ENCODE measurements at regions not wholly inside any gene's neighbourhood (a gene's known extent, or its start where the extent isn't known, plus 50 kb on each side); places are given as distances from the start of the nearest gene placed in this dataset.
A peak's percentile ranks its signal among the peaks of the same experiment; 100 is the strongest.

DNA sequence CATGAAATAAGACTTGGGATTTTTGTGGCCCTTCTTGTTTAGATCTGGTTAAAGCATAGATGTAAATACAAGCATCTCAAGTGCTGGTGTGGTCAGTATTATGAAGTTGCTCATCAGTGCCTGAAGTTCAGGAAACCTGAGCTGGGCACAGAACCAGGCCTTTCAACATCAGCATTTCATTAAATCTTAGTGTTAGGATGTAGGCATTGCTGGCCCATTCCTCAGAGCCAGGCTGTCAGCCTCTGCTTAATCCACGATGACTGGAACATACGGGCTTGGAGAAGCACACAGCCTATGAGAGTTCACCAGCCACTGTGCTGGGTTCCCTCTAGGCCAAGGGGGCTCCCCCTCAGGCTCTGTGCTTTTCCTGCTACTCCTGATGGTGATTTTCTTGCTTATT lies 270.2 kb downstream of the EN1 start:
- Mint-ChIP-seq H3K4me3 (no peak overlapping the region), H3K4me1 (peaks cover 13% of the 10 kb centered on the region), H3K27me3 (ENCODE audit: low read depth) (no peaks in the 10 kb centered on the region; the same call in 1 of the 2 replicates), H3K36me3 (no peaks in the 10 kb centered on the region), H3K9me3 (no peaks in the 10 kb centered on the region), H3K27ac (no peak overlapping the region)
- ChIA-PET CTCF (no interaction called here), POLR2A (no interaction called here)
- DNase-seq (ENCODE audit: low spot score), result no peak
- peak; percentile 65 for ATAC-seq
- TF ChIP-seq RORB (CRISPR knock-in tag; IDR thresholded peaks at IDR 0.05), result no peak
- no peak for TF ChIP-seq FOXJ3 (CRISPR knock-in tag; IDR thresholded peaks at IDR 0.05; ENCODE audit: borderline replicate concordance)
- TF ChIP-seq ETV6 (CRISPR knock-in tag; IDR thresholded peaks at IDR 0.05), result no peak
- TF ChIP-seq ZNF396 (CRISPR knock-in tag; IDR thresholded peaks at IDR 0.05; ENCODE audit: borderline replicate concordance), result no peak
- TF ChIP-seq ESRRA (CRISPR knock-in tag; IDR thresholded peaks at IDR 0.05; ENCODE audit: borderline replicate concordance), result no peak
- no peak for TF ChIP-seq CREM (CRISPR knock-in tag; IDR thresholded peaks at IDR 0.05)
- TF ChIP-seq GTF2I (CRISPR knock-in tag; conservative IDR thresholded peaks at IDR 0.05), result no peak
- TF ChIP-seq, protein P1, sequence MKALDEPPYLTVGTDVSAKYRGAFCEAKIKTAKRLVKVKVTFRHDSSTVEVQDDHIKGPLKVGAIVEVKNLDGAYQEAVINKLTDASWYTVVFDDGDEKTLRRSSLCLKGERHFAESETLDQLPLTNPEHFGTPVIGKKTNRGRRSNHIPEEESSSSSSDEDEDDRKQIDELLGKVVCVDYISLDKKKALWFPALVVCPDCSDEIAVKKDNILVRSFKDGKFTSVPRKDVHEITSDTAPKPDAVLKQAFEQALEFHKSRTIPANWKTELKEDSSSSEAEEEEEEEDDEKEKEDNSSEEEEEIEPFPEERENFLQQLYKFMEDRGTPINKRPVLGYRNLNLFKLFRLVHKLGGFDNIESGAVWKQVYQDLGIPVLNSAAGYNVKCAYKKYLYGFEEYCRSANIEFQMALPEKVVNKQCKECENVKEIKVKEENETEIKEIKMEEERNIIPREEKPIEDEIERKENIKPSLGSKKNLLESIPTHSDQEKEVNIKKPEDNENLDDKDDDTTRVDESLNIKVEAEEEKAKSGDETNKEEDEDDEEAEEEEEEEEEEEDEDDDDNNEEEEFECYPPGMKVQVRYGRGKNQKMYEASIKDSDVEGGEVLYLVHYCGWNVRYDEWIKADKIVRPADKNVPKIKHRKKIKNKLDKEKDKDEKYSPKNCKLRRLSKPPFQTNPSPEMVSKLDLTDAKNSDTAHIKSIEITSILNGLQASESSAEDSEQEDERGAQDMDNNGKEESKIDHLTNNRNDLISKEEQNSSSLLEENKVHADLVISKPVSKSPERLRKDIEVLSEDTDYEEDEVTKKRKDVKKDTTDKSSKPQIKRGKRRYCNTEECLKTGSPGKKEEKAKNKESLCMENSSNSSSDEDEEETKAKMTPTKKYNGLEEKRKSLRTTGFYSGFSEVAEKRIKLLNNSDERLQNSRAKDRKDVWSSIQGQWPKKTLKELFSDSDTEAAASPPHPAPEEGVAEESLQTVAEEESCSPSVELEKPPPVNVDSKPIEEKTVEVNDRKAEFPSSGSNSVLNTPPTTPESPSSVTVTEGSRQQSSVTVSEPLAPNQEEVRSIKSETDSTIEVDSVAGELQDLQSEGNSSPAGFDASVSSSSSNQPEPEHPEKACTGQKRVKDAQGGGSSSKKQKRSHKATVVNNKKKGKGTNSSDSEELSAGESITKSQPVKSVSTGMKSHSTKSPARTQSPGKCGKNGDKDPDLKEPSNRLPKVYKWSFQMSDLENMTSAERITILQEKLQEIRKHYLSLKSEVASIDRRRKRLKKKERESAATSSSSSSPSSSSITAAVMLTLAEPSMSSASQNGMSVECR (CRISPR knock-in tag; IDR thresholded peaks at IDR 0.05; ENCODE audit: borderline replicate concordance), result no peak
- TF ChIP-seq, protein P2, sequence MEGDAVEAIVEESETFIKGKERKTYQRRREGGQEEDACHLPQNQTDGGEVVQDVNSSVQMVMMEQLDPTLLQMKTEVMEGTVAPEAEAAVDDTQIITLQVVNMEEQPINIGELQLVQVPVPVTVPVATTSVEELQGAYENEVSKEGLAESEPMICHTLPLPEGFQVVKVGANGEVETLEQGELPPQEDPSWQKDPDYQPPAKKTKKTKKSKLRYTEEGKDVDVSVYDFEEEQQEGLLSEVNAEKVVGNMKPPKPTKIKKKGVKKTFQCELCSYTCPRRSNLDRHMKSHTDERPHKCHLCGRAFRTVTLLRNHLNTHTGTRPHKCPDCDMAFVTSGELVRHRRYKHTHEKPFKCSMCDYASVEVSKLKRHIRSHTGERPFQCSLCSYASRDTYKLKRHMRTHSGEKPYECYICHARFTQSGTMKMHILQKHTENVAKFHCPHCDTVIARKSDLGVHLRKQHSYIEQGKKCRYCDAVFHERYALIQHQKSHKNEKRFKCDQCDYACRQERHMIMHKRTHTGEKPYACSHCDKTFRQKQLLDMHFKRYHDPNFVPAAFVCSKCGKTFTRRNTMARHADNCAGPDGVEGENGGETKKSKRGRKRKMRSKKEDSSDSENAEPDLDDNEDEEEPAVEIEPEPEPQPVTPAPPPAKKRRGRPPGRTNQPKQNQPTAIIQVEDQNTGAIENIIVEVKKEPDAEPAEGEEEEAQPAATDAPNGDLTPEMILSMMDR (IDR thresholded peaks at IDR 0.05), result no peak
- TF ChIP-seq, protein P3, sequence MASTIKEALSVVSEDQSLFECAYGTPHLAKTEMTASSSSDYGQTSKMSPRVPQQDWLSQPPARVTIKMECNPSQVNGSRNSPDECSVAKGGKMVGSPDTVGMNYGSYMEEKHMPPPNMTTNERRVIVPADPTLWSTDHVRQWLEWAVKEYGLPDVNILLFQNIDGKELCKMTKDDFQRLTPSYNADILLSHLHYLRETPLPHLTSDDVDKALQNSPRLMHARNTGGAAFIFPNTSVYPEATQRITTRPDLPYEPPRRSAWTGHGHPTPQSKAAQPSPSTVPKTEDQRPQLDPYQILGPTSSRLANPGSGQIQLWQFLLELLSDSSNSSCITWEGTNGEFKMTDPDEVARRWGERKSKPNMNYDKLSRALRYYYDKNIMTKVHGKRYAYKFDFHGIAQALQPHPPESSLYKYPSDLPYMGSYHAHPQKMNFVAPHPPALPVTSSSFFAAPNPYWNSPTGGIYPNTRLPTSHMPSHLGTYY (CRISPR knock-in tag; IDR thresholded peaks at IDR 0.05), result no peak
- TF ChIP-seq, protein P4, sequence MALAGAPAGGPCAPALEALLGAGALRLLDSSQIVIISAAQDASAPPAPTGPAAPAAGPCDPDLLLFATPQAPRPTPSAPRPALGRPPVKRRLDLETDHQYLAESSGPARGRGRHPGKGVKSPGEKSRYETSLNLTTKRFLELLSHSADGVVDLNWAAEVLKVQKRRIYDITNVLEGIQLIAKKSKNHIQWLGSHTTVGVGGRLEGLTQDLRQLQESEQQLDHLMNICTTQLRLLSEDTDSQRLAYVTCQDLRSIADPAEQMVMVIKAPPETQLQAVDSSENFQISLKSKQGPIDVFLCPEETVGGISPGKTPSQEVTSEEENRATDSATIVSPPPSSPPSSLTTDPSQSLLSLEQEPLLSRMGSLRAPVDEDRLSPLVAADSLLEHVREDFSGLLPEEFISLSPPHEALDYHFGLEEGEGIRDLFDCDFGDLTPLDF (CRISPR knock-in tag; IDR thresholded peaks at IDR 0.05), result no peak
- TF ChIP-seq ZNF219 (CRISPR knock-in tag; IDR thresholded peaks at IDR 0.05; ENCODE audit: borderline replicate concordance), result no peak
- no peak for TF ChIP-seq NFATC4 (CRISPR knock-in tag; IDR thresholded peaks at IDR 0.05)
- TF ChIP-seq, protein P5, sequence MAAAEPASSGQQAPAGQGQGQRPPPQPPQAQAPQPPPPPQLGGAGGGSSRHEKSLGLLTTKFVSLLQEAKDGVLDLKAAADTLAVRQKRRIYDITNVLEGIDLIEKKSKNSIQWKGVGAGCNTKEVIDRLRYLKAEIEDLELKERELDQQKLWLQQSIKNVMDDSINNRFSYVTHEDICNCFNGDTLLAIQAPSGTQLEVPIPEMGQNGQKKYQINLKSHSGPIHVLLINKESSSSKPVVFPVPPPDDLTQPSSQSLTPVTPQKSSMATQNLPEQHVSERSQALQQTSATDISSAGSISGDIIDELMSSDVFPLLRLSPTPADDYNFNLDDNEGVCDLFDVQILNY (CRISPR knock-in tag; IDR thresholded peaks at IDR 0.05), result no peak
- TF ChIP-seq HMGA2 (CRISPR knock-in tag; IDR thresholded peaks at IDR 0.05), result no peak
- no peak for TF ChIP-seq CREB1 (CRISPR knock-in tag; IDR thresholded peaks at IDR 0.05)

DNA sequence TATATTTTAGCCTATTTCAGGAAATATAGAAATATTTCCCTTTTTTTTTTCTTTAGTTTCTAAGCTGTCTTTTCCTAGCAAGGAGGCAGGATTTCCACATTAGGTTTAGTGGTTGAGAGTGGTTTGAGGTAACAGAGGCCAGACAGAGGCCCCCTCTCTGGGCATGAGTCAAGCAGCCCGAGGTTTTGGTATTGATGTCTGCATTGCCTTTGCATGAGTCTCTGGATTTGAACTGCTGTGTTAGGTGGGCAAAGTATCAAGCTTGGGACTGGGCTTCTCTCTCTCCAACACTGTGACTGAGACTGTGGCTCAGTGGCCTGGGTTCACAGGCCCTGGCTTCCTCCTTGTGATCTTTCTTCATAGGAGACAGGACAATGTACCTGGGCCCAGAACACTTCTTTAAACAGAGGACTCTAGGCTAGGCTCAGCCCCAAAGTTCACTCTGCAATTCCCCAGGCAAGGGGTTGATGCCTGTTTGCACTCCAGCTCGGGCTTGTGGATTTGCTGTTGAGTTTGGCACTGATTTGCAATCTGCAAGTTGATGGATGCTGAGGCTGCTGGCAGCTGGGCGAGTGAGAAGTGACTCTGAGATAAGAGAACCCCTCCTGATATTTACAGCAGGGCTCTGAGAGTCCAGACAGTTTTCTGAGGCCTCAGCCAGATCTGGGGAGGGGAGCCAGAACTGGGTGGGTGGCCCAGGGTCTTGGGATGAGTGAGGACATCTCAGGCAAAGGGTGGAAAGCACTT lies 271.2 kb downstream of the EN1 start:
- no peak for DNase-seq (ENCODE audit: low spot score)
- ChIA-PET POLR2A (no interaction called here), CTCF (no interaction called here)
- Mint-ChIP-seq H3K9me3 (no peaks in the 10 kb centered on the region), H3K27ac (no peak overlapping the region), H3K36me3 (no peaks in the 10 kb centered on the region), H3K4me3 (no peak overlapping the region), H3K4me1 (peaks cover 13% of the 10 kb centered on the region), H3K27me3 (ENCODE audit: low read depth) (no peaks in the 10 kb centered on the region; the same call in 1 of the 2 replicates)
- no peak for ATAC-seq
- no peak for TF ChIP-seq CREB1 (CRISPR knock-in tag; IDR thresholded peaks at IDR 0.05)
- TF ChIP-seq, protein P6, sequence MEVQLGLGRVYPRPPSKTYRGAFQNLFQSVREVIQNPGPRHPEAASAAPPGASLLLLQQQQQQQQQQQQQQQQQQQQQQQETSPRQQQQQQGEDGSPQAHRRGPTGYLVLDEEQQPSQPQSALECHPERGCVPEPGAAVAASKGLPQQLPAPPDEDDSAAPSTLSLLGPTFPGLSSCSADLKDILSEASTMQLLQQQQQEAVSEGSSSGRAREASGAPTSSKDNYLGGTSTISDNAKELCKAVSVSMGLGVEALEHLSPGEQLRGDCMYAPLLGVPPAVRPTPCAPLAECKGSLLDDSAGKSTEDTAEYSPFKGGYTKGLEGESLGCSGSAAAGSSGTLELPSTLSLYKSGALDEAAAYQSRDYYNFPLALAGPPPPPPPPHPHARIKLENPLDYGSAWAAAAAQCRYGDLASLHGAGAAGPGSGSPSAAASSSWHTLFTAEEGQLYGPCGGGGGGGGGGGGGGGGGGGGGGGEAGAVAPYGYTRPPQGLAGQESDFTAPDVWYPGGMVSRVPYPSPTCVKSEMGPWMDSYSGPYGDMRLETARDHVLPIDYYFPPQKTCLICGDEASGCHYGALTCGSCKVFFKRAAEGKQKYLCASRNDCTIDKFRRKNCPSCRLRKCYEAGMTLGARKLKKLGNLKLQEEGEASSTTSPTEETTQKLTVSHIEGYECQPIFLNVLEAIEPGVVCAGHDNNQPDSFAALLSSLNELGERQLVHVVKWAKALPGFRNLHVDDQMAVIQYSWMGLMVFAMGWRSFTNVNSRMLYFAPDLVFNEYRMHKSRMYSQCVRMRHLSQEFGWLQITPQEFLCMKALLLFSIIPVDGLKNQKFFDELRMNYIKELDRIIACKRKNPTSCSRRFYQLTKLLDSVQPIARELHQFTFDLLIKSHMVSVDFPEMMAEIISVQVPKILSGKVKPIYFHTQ (CRISPR knock-in tag; IDR thresholded peaks at IDR 0.05), result no peak
- TF ChIP-seq ZNF671 (CRISPR knock-in tag; IDR thresholded peaks at IDR 0.05), result no peak
- TF ChIP-seq ZNF138 (CRISPR knock-in tag; conservative IDR thresholded peaks at IDR 0.05), result no peak
- TF ChIP-seq GTF2I (CRISPR knock-in tag; conservative IDR thresholded peaks at IDR 0.05), result no peak
- TF ChIP-seq, protein P7, sequence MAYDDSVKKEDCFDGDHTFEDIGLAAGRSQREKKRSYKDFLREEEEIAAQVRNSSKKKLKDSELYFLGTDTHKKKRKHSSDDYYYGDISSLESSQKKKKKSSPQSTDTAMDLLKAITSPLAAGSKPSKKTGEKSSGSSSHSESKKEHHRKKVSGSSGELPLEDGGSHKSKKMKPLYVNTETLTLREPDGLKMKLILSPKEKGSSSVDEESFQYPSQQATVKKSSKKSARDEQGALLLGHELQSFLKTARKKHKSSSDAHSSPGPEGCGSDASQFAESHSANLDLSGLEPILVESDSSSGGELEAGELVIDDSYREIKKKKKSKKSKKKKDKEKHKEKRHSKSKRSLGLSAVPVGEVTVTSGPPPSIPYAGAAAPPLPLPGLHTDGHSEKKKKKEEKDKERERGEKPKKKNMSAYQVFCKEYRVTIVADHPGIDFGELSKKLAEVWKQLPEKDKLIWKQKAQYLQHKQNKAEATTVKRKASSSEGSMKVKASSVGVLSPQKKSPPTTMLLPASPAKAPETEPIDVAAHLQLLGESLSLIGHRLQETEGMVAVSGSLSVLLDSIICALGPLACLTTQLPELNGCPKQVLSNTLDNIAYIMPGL (CRISPR knock-in tag; IDR thresholded peaks at IDR 0.05), result no peak

Data from WTC11 (cell line).